ENCODE measurements at regions not wholly inside any gene's neighbourhood (a gene's known extent, or its start where the extent isn't known, plus 50 kb on each side); places are given as distances from the start of the nearest gene placed in this dataset.
"Not testable (repeated sequence)": the region's sequence is repeated elsewhere in the genome, so short reads cannot be mapped to it uniquely, and the experiment has no call there.

GRCh38 chr20:30316532-30317299 is 940.7 kb upstream of the DEFB115 start:
- H3K9me3 Mint-ChIP-seq; H3K27me3 Mint-ChIP-seq; POLR2A ChIA-PET; H3K27ac Mint-ChIP-seq; CTCF ChIA-PET; H3K4me1 ChIP-seq (ENCODE audit: insufficient read depth, low read length); H3K36me3 Mint-ChIP-seq (ENCODE audit: low read depth); H3K4me1 Mint-ChIP-seq (ENCODE audit: low read depth); H3K27me3 ChIP-seq (ENCODE audit: control insufficient read depth in 1 of 2, insufficient read depth in 2 of 2, low read length in 2 of 2); H3K27ac ChIP-seq (ENCODE audit: low read depth in 1 of 2, low read length in 2 of 2); DNase-seq; H3K4me3 ChIP-seq (ENCODE audit: low read length); ATAC-seq (ENCODE audit: poor library complexity); H3K36me3 ChIP-seq (ENCODE audit: insufficient read depth, low read length); H3K4me3 Mint-ChIP-seq; intact Hi-C loops (cut with DNase I, micrococcal nuclease): not testable (repeated sequence)
- H3K9me3 ChIP-seq (ENCODE audit: control insufficient read depth in 1 of 2, insufficient read depth in 1 of 2, low read length in 2 of 2) = peaks cover 0 to 20% of the 10 kb centered on the region in 2 experiments

GRCh38 chr20:30333744-30334143 is 923.7 kb upstream of the DEFB115 start:
- ATAC-seq (ENCODE audit: poor library complexity); H3K4me3 Mint-ChIP-seq; POLR2A ChIA-PET; H3K4me1 Mint-ChIP-seq (ENCODE audit: low read depth); H3K27ac Mint-ChIP-seq; H3K36me3 ChIP-seq (ENCODE audit: insufficient read depth, low read length); H3K4me3 ChIP-seq (ENCODE audit: low read length); H3K27me3 ChIP-seq (ENCODE audit: control insufficient read depth in 1 of 2, insufficient read depth in 2 of 2, low read length in 2 of 2); H3K9me3 Mint-ChIP-seq; H3K27me3 Mint-ChIP-seq; intact Hi-C loops (cut with DNase I, micrococcal nuclease); H3K27ac ChIP-seq (ENCODE audit: low read depth in 1 of 2, low read length in 2 of 2); H3K4me1 ChIP-seq (ENCODE audit: insufficient read depth, low read length); DNase-seq; CTCF ChIA-PET; H3K36me3 Mint-ChIP-seq (ENCODE audit: low read depth): not testable (repeated sequence)
- peaks cover 0 to 12% of the 10 kb centered on the region in 2 experiments for H3K9me3 ChIP-seq (ENCODE audit: control insufficient read depth in 1 of 2, insufficient read depth in 1 of 2, low read length in 2 of 2)

DNA sequence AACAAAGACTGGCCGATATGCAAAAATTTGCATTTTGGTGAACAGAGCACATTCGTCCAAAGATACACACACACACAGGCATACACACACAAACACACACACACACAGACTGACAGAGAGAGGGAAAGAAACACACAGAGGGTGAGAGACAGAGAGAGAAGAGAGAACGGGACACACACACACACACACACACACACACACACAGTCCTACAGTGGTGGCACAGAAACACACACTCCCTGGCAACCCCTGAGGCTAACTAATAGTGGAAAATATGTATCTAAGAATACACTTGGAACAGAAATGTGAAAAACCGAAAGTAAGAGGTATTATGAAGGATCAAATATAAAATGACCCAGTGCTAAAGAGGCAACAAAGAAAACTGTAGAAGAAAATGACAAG is 919.9 kb upstream of the DEFB115 start:
- H3K9me3 ChIP-seq (ENCODE audit: control insufficient read depth in 1 of 2, insufficient read depth in 1 of 2, low read length in 2 of 2) = peaks cover 0 to 12% of the 10 kb centered on the region in 2 experiments
- H3K4me1 ChIP-seq (ENCODE audit: insufficient read depth, low read length); H3K27me3 Mint-ChIP-seq; H3K27me3 ChIP-seq (ENCODE audit: control insufficient read depth in 1 of 2, insufficient read depth in 2 of 2, low read length in 2 of 2); DNase-seq; intact Hi-C loops (cut with DNase I, micrococcal nuclease); H3K4me3 Mint-ChIP-seq; H3K36me3 ChIP-seq (ENCODE audit: insufficient read depth, low read length); H3K4me1 Mint-ChIP-seq (ENCODE audit: low read depth); H3K27ac ChIP-seq (ENCODE audit: low read depth in 1 of 2, low read length in 2 of 2); ATAC-seq (ENCODE audit: poor library complexity); H3K4me3 ChIP-seq (ENCODE audit: low read length); H3K9me3 Mint-ChIP-seq; H3K36me3 Mint-ChIP-seq (ENCODE audit: low read depth); H3K27ac Mint-ChIP-seq; POLR2A ChIA-PET; CTCF ChIA-PET: not testable (repeated sequence)

GRCh38 chr20:30348932-30349331 is 908.5 kb upstream of the DEFB115 start:
- H3K36me3 ChIP-seq (ENCODE audit: insufficient read depth, low read length); H3K4me1 Mint-ChIP-seq (ENCODE audit: low read depth); H3K27me3 ChIP-seq (ENCODE audit: control insufficient read depth in 1 of 2, insufficient read depth in 2 of 2, low read length in 2 of 2); H3K9me3 ChIP-seq (ENCODE audit: control insufficient read depth in 1 of 2, insufficient read depth in 1 of 2, low read length in 2 of 2); H3K27ac Mint-ChIP-seq; H3K9me3 Mint-ChIP-seq; H3K4me3 Mint-ChIP-seq; H3K4me1 ChIP-seq (ENCODE audit: insufficient read depth, low read length); POLR2A ChIA-PET; ATAC-seq (ENCODE audit: poor library complexity); H3K27me3 Mint-ChIP-seq; H3K27ac ChIP-seq (ENCODE audit: low read depth in 1 of 2, low read length in 2 of 2); CTCF ChIA-PET; H3K4me3 ChIP-seq (ENCODE audit: low read length); intact Hi-C loops (cut with DNase I, micrococcal nuclease); H3K36me3 Mint-ChIP-seq (ENCODE audit: low read depth): not testable (repeated sequence)
- peak in 2 of 14 experiments; percentile 6 to 30 for DNase-seq

DNA sequence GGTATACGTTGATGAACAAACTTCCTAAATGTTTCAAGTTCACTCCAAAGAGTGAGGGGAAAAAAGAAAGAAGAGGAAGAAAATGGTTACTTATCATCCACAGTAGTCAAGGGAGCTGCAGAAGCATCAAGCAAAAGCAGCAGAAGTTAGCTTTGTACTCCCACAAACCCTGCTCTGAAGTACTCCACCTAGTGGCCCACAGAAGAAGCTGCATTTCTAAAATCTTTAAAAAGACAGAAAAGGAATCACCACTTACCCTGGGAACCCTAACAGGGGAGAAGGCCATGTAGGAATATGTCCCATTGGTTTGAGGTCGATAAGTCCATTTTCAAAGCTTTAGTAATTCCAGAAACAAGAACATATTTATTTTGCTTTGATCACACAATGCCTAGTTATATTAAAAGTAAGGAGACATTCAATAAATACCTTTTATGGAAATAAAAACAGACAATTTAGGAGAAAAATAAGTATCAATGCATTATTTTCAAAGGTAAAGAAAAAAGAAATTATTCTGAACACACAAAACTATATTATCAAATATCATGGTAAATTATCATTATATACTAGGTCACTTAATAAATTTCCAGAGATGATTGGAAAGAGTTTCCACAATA is 900.5 kb upstream of the DEFB115 start:
- CTCF ChIA-PET = interaction anchor here (1.1 kb wide), 1 partner anchor 20 kb away, joined by 3 read pairs; no protein-coding TSS in a partner anchor
- DNase-seq = peak in 2 of 14 experiments; percentile 3 to 33

DNA sequence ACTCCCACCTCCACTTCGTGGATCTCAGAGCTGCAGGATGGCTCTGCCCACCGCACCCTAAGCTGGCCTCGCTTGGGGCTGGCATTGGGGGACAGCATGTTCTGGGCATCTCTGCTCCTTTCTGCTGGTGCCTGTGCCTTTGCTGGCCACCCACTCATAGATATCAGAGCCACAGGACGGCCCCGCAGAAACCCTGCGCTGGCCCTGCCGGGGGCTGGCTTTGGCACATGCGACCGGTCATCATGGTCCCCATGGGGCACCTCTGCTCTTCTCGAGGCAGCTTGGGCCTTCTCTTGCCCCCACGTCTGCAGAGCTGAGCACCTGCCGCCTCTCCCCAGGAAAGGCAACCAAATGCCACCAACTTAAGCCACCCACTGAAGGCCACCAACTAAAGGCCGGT is 895.7 kb upstream of the DEFB115 start:
- H3K4me1 ChIP-seq (ENCODE audit: insufficient read depth, low read length); CTCF ChIA-PET; H3K36me3 Mint-ChIP-seq (ENCODE audit: low read depth); H3K4me1 Mint-ChIP-seq (ENCODE audit: low read depth); H3K27ac ChIP-seq (ENCODE audit: low read depth in 1 of 2, low read length in 2 of 2); H3K27me3 Mint-ChIP-seq; H3K27ac Mint-ChIP-seq; H3K4me3 Mint-ChIP-seq; H3K9me3 Mint-ChIP-seq; H3K36me3 ChIP-seq (ENCODE audit: insufficient read depth, low read length); H3K4me3 ChIP-seq (ENCODE audit: low read length); DNase-seq; H3K9me3 ChIP-seq (ENCODE audit: control insufficient read depth in 1 of 2, insufficient read depth in 1 of 2, low read length in 2 of 2); ATAC-seq (ENCODE audit: poor library complexity); POLR2A ChIA-PET; intact Hi-C loops (cut with DNase I, micrococcal nuclease); H3K27me3 ChIP-seq (ENCODE audit: control insufficient read depth in 1 of 2, insufficient read depth in 2 of 2, low read length in 2 of 2): not testable (repeated sequence)

More for the DNA sequence above, 900.5 kb upstream of the DEFB115 start:
- H3K4me1 Mint-ChIP-seq (ENCODE audit: low read depth); H3K4me1 ChIP-seq (ENCODE audit: insufficient read depth, low read length); H3K27me3 ChIP-seq (ENCODE audit: control insufficient read depth in 1 of 2, insufficient read depth in 2 of 2, low read length in 2 of 2); H3K4me3 Mint-ChIP-seq; H3K36me3 ChIP-seq (ENCODE audit: insufficient read depth, low read length); POLR2A ChIA-PET; intact Hi-C loops (cut with DNase I, micrococcal nuclease); H3K36me3 Mint-ChIP-seq (ENCODE audit: low read depth); H3K27ac Mint-ChIP-seq; H3K4me3 ChIP-seq (ENCODE audit: low read length); H3K9me3 Mint-ChIP-seq; H3K27me3 Mint-ChIP-seq; ATAC-seq (ENCODE audit: poor library complexity); H3K9me3 ChIP-seq (ENCODE audit: control insufficient read depth in 1 of 2, insufficient read depth in 1 of 2, low read length in 2 of 2); H3K27ac ChIP-seq (ENCODE audit: low read depth in 1 of 2, low read length in 2 of 2): not testable (repeated sequence)
- TF ChIP-seq CTCF (IDR thresholded peaks at IDR 0.05) = peak; percentile 59
